NCI-H1092 treated with DMSO at 0.1 percent for 48 hours (cell line): ENCODE measurements at regions not wholly inside any gene's neighbourhood (a gene's known extent, or its start where the extent isn't known, plus 50 kb on each side); places are given as distances from the start of the nearest gene placed in this dataset.

Experiments used
- DNase-seq: peaks from one replicate; lab custom pipeline; 2025; lab: John Stamatoyannopoulos, UW

GRCh38 chr2:150903055-150903454, 358.6 kb downstream of the RBM43 start:
- no peak for DNase-seq

- no peak for DNase-seq
Observed at GRCh38 chr2:150900913-150901312, 360.8 kb downstream of the RBM43 start.

GRCh38 chr2:150895968-150896367, 365.7 kb downstream of the RBM43 start:
- DNase-seq: no peak

DNA sequence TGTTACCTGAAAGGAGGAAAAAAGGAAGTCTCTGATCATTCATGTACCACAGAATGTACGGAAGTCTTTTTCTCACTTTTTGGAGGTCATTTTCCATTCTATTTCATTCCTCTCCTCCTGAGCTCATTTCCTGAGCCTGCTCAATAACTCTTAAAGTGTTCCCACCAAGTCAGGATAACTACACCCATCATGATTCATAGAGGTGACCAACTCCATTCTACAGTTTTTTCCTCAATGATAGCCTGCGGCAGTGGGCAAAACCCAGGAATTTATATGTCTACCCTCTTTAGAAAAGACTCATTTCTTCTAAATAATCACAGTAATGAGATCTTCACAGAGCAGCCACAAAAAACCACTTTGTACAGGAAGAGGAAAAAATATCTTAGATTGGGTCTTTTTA, 372.5 kb downstream of the RBM43 start:
- DNase-seq: no peak

DNA sequence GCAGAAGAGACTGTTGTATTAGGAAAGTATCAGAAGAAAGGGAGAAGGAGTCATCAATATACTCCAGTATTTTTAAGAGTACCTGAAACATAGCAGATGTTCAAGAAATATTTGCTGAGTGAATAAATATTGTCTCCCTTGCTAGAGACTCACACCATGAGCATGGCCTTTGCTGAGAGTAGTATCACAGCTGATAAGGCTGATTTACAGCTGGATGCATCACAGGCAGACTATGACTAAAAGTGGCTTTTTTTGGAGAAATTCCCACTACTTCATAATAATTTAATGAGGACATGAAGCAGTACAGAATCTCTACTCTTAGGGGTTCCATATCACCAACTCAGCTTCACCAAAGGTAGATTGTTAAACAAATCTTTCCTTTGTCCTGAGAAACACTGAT, 373.3 kb downstream of the RBM43 start:
- DNase-seq: no peak

- no peak for DNase-seq
Observed at GRCh38 chr2:150887926-150888325, 373.7 kb downstream of the RBM43 start.

- DNase-seq: no peak
Observed at GRCh38 chr2:150885774-150886386, 375.8 kb downstream of the RBM43 start.

DNA sequence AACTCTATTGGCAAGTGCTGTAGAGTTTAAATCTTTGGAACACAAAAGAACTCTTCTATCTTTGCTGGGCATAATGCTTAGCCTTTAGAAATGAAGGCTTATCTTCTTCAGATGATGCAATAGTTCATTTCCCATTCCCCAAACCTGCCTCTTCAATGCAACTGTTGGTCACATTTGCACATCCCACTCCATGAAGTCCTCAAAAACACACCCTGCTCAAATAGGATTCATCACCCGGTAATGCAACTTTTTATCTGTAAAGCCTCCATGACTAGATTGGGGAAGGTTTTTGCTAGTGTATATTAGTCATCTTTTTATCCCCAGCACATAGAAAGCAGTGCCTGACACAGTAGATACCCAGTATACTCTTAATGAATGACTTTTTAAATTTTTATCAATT, 376.4 kb downstream of the RBM43 start:
- no peak for DNase-seq

GRCh38 chr2:150883613-150883895, 378.1 kb downstream of the RBM43 start:
- no peak for DNase-seq

DNA sequence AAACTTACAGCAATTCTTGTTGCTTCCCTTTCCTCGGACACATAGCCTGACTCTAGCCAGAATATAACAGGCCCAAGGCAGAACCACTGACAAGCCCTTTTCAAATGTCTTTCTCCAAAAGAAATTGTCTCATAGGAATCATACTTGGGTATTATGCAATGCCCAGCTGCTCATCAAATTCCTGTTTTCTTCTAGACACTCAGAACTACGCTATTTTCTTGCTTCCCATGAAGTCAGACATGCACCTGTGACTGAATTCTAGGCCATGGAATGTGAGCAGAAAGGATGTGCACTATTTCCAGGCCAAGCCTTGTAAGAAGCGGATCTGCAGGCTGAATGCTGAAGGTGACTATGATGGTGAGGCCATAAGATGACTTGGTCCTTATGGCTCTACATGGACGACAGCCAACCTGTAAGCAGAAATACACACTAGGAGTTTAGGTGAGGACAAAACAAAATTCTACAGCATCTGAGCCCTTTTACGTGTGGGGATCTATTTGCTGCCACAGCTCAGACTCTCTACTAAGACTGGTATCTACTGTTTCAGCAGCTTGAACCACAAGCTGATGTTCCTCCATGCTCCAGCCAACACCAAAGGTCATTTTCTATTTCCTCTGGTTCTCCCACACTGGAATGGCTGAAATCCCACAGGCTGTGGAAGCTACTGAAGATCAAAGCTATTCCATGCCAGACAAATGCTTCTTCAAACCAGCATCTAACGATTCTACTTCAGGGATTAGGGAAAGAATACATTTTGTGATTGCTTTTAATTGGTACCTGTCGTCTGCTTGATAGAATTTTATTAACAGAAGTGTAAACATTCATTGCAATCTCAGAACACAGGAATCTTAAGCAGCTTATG, 378.7 kb downstream of the RBM43 start:
- DNase-seq: no peak

DNA sequence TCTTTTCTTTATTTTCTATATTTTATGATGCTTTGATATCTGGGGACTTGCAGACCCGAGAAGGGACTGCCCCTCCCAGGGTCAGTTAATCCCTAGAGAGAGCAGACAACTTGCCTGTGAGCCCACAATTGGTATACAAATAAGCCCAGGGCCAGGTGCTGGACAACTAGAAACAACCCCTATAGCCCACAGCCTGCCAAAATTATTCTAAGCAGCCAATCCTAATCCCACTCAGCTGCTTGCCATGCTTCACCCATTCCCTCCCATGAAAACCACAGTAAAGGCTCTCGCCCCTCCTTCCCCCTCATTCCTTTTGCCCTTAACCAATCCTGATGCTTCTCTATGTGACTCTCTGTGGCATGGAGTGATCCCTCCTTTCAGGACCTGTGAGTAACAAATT, 380.7 kb downstream of the RBM43 start:
- DNase-seq: no peak

GRCh38 chr2:150878356-150878755, 383.3 kb downstream of the RBM43 start:
- DNase-seq: no peak

GRCh38 chr2:150876251-150876950, 385.3 kb downstream of the RBM43 start:
- no peak for DNase-seq

- DNase-seq: no peak
Observed at GRCh38 chr2:150873396-150873772, 385.9 kb upstream of the RND3 start.

GRCh38 chr2:150872756-150873395, 385.4 kb upstream of the RND3 start:
- no peak for DNase-seq

- no peak for DNase-seq
Observed at GRCh38 chr2:150866431-150866830, 379.0 kb upstream of the RND3 start.

DNA sequence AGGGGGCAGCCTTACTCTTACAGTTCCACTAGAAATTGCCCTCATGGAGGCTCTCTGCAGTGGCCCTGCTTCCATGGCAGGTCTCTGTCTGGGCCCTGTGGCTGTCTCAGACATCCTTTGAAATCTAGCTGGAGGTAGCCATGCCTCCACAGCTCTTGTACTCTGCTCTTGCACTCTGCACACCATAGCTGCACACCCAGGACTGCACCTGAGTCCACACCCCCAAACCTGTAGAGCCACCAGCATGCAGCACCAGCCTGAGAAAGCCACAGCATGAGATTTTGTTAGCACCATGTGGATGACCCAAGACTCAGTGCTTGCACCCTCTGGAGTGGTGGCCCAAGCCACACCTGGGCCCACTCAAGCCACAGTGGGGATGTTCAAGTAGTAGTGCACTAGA, 376.2 kb upstream of the RND3 start:
- DNase-seq: no peak

DNA sequence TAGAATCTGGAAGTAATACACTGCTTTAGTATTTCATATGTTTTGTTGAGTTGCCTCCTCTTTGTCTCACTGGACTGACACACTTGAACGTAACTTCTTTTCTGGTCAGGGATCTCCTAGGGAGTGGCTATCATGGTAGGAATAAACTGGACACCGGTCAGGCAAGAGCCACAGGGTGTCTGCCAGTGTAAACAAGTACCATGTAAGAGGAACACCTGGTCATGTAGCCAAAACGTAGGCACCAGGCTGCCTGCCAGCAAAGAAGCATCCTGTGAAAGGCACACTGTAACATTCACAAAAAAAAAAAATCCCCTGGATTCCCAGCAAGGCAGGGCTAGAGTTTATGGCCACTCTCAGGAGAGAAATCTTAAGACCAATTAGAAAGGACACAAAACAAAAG, 372.8 kb upstream of the RND3 start:
- peak; percentile 35 for DNase-seq

DNA sequence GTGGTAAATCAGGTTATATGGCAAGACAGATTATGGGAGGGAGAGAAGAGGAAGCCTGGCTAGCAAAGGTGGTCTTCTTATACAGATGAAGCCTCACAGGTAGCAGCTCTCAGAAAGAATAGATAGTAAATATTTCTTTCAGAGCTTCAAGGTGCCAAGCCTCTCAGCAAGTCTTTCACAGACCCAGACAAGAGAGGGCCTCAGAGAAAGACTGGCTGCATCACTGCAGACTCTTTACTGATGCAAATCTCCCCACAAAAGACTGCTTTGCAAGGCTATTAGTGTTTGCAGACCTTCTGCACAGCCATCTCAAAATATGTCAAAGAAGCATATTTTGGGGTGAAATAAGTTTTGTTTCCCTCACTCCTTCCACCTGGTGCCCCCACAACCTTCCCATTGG, 372.4 kb upstream of the RND3 start:
- no peak for DNase-seq

DNA sequence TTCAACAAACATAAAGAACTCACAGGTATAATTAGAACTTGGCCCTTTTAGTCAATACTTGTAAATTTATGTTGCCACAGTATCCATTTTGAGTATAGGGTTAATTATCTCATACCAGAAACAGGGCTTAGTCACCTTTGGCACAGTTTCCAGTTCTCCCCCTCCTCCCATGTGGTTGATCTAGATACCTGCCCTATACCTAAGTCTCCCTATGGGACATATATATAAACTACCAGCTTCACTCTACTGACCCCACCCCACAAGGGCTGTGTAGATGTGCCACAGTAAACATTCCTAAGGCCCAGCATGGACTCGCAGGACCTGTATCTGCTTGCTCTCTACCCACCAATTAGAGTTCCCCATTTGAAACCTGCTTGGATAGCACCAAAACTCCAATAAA, 371.7 kb upstream of the RND3 start:
- no peak for DNase-seq

DNA sequence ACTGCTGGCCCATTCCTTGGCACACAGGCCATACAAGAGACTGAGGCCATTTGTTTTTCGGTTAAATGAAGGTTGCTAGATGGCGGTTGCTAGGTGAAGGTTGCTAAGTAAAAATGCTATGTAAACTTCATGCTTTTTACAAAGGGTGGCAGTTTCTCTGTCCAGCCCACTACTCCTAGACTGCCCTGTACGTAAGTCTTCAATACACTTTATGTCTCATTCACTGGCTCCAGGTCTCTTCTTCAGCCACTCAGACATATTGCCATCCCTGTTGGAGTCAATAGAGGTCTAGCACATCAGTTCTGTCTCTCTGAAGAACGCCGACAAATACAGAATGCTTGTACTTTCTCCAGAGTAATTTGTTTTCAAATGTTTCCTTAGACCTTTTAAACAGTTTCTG, 370.9 kb upstream of the RND3 start:
- DNase-seq: no peak

DNA sequence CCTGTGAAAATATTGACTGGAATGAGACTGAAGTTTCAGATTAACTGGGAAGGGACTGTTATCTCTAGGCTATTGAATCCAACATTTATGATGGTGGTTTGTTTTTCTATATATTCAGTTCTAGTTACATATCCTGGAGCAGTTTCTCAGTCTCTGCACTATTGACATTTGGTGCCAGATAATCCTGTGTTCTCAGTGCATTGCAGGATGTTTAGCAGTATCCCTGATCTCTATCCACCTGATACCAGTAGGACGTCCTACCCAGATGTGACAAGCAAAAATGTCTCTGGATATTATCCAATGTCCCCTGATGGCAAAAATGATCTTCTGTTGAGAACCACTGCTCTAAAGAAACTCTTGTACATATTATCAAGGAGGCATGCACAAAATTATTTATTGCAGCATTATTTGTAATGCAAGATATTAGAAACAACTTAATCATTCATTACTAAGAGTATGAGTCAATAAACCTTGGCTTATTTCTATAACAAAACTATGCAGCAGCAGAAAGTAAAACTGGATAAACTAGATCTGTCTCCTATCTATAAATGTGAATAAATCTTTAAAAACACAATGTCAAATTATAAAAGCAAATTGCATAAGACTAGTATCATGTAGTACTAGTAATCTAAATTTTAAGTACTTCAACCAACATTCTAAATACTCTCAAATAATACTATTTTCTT, 369.3 kb upstream of the RND3 start:
- DNase-seq: no peak
